Caco-2 (cell line): ENCODE measurements at regions not wholly inside any gene's neighbourhood (a gene's known extent, or its start where the extent isn't known, plus 50 kb on each side); places are given as distances from the start of the nearest gene placed in this dataset.
A peak's percentile ranks its signal among the peaks of the same experiment; 100 is the strongest.

Experiments used
- BruUV-seq: library from RNA; stranded (reverse); fragments of 400-500 nt; replicated peaks from 2 replicates; lab custom pipeline; 2021; lab: Mats Ljungman, UMichigan
- CTCF ChIA-PET: fragments of 300-600 bp; sonication (Branson Sonifier 250); formaldehyde crosslinking; loops from one replicate; lab custom pipeline; 2022; ENCODE audit warnings: antibody characterized with exemption; lab: Charles Lee
- POLR2A ChIA-PET: fragments of 300-600 bp; sonication (Branson Sonifier 250); formaldehyde crosslinking; loops from one replicate; lab custom pipeline; 2022; ENCODE audit warnings: antibody characterized with exemption; lab: Charles Lee
- DNase-seq, 2 experiments: peaks; one replicate each; pipeline versions ENCODE4 v3.0.0 to v3.0.0-alpha.2; 2020 to 2022
- H3K27me3 ChIP-seq: replicated peaks from 2 replicates; pipeline ENCODE4 v1.6.0; 2011; ENCODE audit warnings: low read length; ENCODE audit not compliant: control insufficient read depth, insufficient read depth
- H3K36me3 ChIP-seq: 2 replicates; pipeline ENCODE4 v1.5.1; 2011; ENCODE audit warnings: low read length; ENCODE audit not compliant: control insufficient read depth, insufficient read depth
- H3K4me1 ChIP-seq: fragments of 250-450 bp; sonication (Bioruptor Pico); 2 replicates; pipeline ENCODE4 v1.5.1; 2020; ENCODE audit warnings: mild to moderate bottlenecking
- H3K4me3 ChIP-seq: 2 replicates; pipeline ENCODE4 v1.5.1; 2011; ENCODE audit warnings: low read depth, mild to moderate bottlenecking, control low read depth, low read length
- H3K9me3 ChIP-seq: fragments of 250-450 bp; sonication (Bioruptor Pico); 2 replicates; pipeline ENCODE4 v1.5.1; 2020; ENCODE audit warnings: mild to moderate bottlenecking, moderate library complexity
- H3K27ac Mint-ChIP-seq: one replicate; pipeline ENCODE4 v1.8.0; 2022; ENCODE audit warnings: mixed read lengths; ENCODE audit not compliant: unreplicated experiment
- H3K27me3 Mint-ChIP-seq: one replicate; pipeline ENCODE4 v1.8.0; 2022; ENCODE audit warnings: mixed read lengths; ENCODE audit not compliant: insufficient read depth, unreplicated experiment
- H3K36me3 Mint-ChIP-seq: one replicate; pipeline ENCODE4 v1.8.0; 2022; ENCODE audit warnings: mild to moderate bottlenecking, mixed read lengths; ENCODE audit not compliant: insufficient read depth, unreplicated experiment
- H3K4me1 Mint-ChIP-seq: one replicate; pipeline ENCODE4 v1.8.0; 2022; ENCODE audit warnings: low read depth, mixed read lengths; ENCODE audit not compliant: unreplicated experiment
- H3K4me3 Mint-ChIP-seq: one replicate; pipeline ENCODE4 v1.8.0; 2022; ENCODE audit warnings: mild to moderate bottlenecking, moderate library complexity, mixed read lengths; ENCODE audit not compliant: unreplicated experiment
- H3K9me3 Mint-ChIP-seq: one replicate; pipeline ENCODE4 v1.8.0; 2022; ENCODE audit warnings: mixed read lengths; ENCODE audit not compliant: unreplicated experiment
- intact Hi-C: fragments of 100-400 bp; cut with micrococcal nuclease; formaldehyde crosslinking; loops from one replicate; pipeline ENCODE4 v1.10.0; 2022; ENCODE audit not compliant: unreplicated experiment
- TF ChIP-seq, protein P1 (sequence below), 2 experiments: fragments of 200-600 bp in 1 of 2; IDR thresholded peaks; 1 replicate in 1 of 2; 2 replicates in 1 of 2; pipeline versions ENCODE4 v1.5.1 to v1.8.0; 2011 to 2022; ENCODE audit warnings: antibody characterized with exemption in 1 of 2, control low read depth in 1 of 2, inconsistent platforms in 1 of 2, low read depth in 1 of 2, low read length in 1 of 2, mild to moderate bottlenecking in 1 of 2, moderate library complexity in 1 of 2; ENCODE audit not compliant: insufficient read depth in 1 of 2, severe bottlenecking in 1 of 2, unreplicated experiment in 1 of 2

DNA sequence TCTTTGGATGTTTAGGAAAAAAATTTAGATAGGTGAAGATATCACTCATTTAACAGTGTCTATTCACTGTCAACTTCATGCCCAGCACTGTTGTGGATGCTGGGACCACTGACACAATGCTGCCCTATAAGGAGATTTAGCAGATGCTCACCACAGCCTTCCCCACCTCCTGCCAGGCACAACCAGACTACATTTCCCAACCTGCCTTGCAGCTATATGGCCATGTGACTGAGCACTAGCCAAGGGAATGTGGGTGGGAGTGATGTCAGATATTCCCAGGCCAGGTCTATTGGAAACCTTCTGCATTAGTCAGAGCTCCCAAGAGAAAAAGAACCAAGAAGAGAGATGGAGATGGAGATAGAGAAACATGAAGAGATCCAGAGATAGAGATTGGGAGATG is 302.6 kb upstream of the TAS2R1 start:
- H3K27me3 ChIP-seq, result no peaks in the 10 kb centered on the region
- Mint-ChIP-seq H3K9me3 (peaks cover 18% of the 10 kb centered on the region), H3K4me1 (no peaks in the 10 kb centered on the region), H3K36me3 (no peaks in the 10 kb centered on the region), H3K27me3 (no peaks in the 10 kb centered on the region), H3K4me3 (no peak overlapping the region), H3K27ac (no peak overlapping the region)
- no peaks in the 10 kb centered on the region for H3K36me3 ChIP-seq
- TF ChIP-seq, protein P1, sequence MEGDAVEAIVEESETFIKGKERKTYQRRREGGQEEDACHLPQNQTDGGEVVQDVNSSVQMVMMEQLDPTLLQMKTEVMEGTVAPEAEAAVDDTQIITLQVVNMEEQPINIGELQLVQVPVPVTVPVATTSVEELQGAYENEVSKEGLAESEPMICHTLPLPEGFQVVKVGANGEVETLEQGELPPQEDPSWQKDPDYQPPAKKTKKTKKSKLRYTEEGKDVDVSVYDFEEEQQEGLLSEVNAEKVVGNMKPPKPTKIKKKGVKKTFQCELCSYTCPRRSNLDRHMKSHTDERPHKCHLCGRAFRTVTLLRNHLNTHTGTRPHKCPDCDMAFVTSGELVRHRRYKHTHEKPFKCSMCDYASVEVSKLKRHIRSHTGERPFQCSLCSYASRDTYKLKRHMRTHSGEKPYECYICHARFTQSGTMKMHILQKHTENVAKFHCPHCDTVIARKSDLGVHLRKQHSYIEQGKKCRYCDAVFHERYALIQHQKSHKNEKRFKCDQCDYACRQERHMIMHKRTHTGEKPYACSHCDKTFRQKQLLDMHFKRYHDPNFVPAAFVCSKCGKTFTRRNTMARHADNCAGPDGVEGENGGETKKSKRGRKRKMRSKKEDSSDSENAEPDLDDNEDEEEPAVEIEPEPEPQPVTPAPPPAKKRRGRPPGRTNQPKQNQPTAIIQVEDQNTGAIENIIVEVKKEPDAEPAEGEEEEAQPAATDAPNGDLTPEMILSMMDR (IDR thresholded peaks at IDR 0.05; ENCODE audit: insufficient read depth in 1 of 2, low read depth in 1 of 2, low read length in 1 of 2, severe bottlenecking in 1 of 2, unreplicated experiment in 1 of 2), result no peak
- POLR2A ChIA-PET, result no interaction called here
- peak in 1 of 2 experiments; percentile 5 for DNase-seq
- intact Hi-C loops, result no loop called here
- no TSS peak for BruUV-seq
- H3K4me1 ChIP-seq, result peaks cover under 1% of the 10 kb centered on the region; the same call in 1 of the 2 replicates
- CTCF ChIA-PET, result no interaction called here
- no peak overlapping the region for H3K4me3 ChIP-seq
- H3K9me3 ChIP-seq, result peaks cover 3% of the 10 kb centered on the region; the same call in 1 of the 2 replicates

GRCh38 chr5:9930156-9930555 is 300.0 kb upstream of the TAS2R1 start:
- no peaks in the 10 kb centered on the region for H3K36me3 ChIP-seq
- no peaks in the 10 kb centered on the region for H3K27me3 Mint-ChIP-seq
- H3K9me3 Mint-ChIP-seq, result peaks cover 20% of the 10 kb centered on the region
- H3K4me1 Mint-ChIP-seq, result peaks cover 5% of the 10 kb centered on the region
- H3K36me3 Mint-ChIP-seq, result no peaks in the 10 kb centered on the region
- POLR2A ChIA-PET, result no interaction called here
- no peak for DNase-seq
- no peak overlapping the region for H3K4me3 ChIP-seq
- CTCF ChIA-PET, result interaction anchor here (0.7 kb wide), 1 partner anchor 82 kb away, joined by 3 read pairs; no protein-coding TSS in a partner anchor
- peaks cover 3% of the 10 kb centered on the region; the same call in 1 of the 2 replicates for H3K9me3 ChIP-seq
- no peaks in the 10 kb centered on the region for H3K27me3 ChIP-seq
- peaks cover 9% of the 10 kb centered on the region; the same call in 1 of the 2 replicates for H3K4me1 ChIP-seq
- H3K4me3 Mint-ChIP-seq, result no peak overlapping the region
- no peak overlapping the region for H3K27ac Mint-ChIP-seq
- BruUV-seq, result no TSS peak
- TF ChIP-seq, protein P1 (IDR thresholded peaks at IDR 0.05; ENCODE audit: insufficient read depth in 1 of 2, low read depth in 1 of 2, low read length in 1 of 2, severe bottlenecking in 1 of 2, unreplicated experiment in 1 of 2), result no peak
- intact Hi-C loops, result no loop called here

- intact Hi-C loops, result no loop called here
- peaks cover 30% of the 10 kb centered on the region for H3K9me3 Mint-ChIP-seq
- H3K36me3 ChIP-seq, result no peaks in the 10 kb centered on the region
- H3K27ac Mint-ChIP-seq, result no peak overlapping the region
- peaks cover 9% of the 10 kb centered on the region; the same call in 1 of the 2 replicates for H3K4me1 ChIP-seq
- H3K27me3 ChIP-seq, result no peaks in the 10 kb centered on the region
- DNase-seq, result no peak
- H3K36me3 Mint-ChIP-seq, result no peaks in the 10 kb centered on the region
- TF ChIP-seq, protein P1 (IDR thresholded peaks at IDR 0.05; ENCODE audit: insufficient read depth in 1 of 2, low read depth in 1 of 2, low read length in 1 of 2, severe bottlenecking in 1 of 2, unreplicated experiment in 1 of 2), result no peak
- H3K9me3 ChIP-seq, result no peaks in the 10 kb centered on the region
- ChIA-PET CTCF (no interaction called here), POLR2A (no interaction called here)
- no peak overlapping the region for H3K4me3 ChIP-seq
- H3K27me3 Mint-ChIP-seq, result no peaks in the 10 kb centered on the region
- no TSS peak for BruUV-seq
- no peak overlapping the region for H3K4me3 Mint-ChIP-seq
- H3K4me1 Mint-ChIP-seq, result peaks cover 5% of the 10 kb centered on the region
Observed at GRCh38 chr5:9928326-9928725, 298.2 kb upstream of the TAS2R1 start.
